RWPE2 (cell line): ENCODE measurements at regions not wholly inside any gene's neighbourhood (a gene's known extent, or its start where the extent isn't known, plus 50 kb on each side); places are given as distances from the start of the nearest gene placed in this dataset.

ENCODE experiments used
- ATAC-seq: fragments of 200-7000 bp; cut with Tn5 transposase; 3 replicates; pipeline ENCODE4 v1.9.1; 2021; ENCODE audit warnings: low read depth
- DNase-seq: peaks from one replicate; pipeline ENCODE4 v3.0.0-alpha.2; 2020; ENCODE audit warnings: low spot score
- H3K27ac ChIP-seq: fragments of 450-650 bp; 2 replicates; pipeline ENCODE4 v1.5.1; 2017; ENCODE audit warnings: mild to moderate bottlenecking; ENCODE audit not compliant: poor library complexity, severe bottlenecking
- H3K27me3 ChIP-seq: fragments of 250-450 bp; sonication (Bioruptor Pico); 2 replicates; pipeline ENCODE4 v1.5.1; 2021; ENCODE audit warnings: mild to moderate bottlenecking, moderate library complexity; ENCODE audit not compliant: insufficient read depth, poor library complexity, severe bottlenecking
- H3K36me3 ChIP-seq: fragments of 250-450 bp; sonication (Bioruptor Pico); 2 replicates; pipeline ENCODE4 v1.5.1; 2020; ENCODE audit warnings: low read depth, mild to moderate bottlenecking, moderate library complexity
- H3K4me1 ChIP-seq: fragments of 250-450 bp; sonication (Bioruptor Pico); 2 replicates; pipeline ENCODE4 v1.5.1; 2021; ENCODE audit warnings: mild to moderate bottlenecking, moderate library complexity; ENCODE audit not compliant: insufficient read depth, poor library complexity, severe bottlenecking
- H3K4me3 ChIP-seq: fragments of 250-450 bp; sonication (Bioruptor Pico); 2 replicates; pipeline ENCODE4 v1.5.1; 2021; ENCODE audit warnings: mild to moderate bottlenecking, moderate library complexity; ENCODE audit not compliant: severe bottlenecking
- H3K9me3 ChIP-seq: fragments of 250-450 bp; sonication (Bioruptor Pico); 2 replicates; pipeline ENCODE4 v1.5.1; 2021; ENCODE audit warnings: mild to moderate bottlenecking, moderate library complexity; ENCODE audit not compliant: severe bottlenecking
- TF ChIP-seq, protein P1 (sequence below): fragments of 450-650 bp; IDR thresholded peaks from one replicate; pipeline ENCODE4 v1.5.1; 2017; ENCODE audit warnings: mild to moderate bottlenecking, moderate library complexity; ENCODE audit not compliant: poor library complexity, severe bottlenecking

DNA sequence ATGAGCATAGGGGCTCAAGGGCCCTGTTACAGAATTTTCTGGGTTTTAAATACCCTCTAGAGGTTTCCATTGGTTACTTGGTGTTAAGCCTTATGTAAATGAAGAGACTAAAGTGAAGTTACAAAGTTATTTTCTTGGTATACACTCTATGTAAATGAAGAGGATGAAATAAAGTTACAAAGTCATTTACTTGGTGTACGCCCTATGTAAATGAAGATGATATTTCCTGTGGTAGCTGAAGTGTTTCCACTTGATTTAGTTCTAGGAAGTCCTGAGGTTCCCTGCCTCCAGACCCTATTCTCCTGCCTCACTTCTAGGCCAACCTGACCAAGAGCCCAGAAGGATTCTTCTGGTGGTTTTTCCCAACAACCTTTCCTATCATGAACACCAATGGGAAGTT is 126.1 kb downstream of the SPTSSA start:
- H3K36me3 ChIP-seq: no peaks in the 10 kb centered on the region
- no peak overlapping the region for H3K4me3 ChIP-seq
- ATAC-seq (no peak), DNase-seq (no peak)
- no peaks in the 10 kb centered on the region for H3K9me3 ChIP-seq
- peaks cover 11% of the 10 kb centered on the region for H3K4me1 ChIP-seq
- no peak overlapping the region for H3K27ac ChIP-seq
- TF ChIP-seq, protein P1, sequence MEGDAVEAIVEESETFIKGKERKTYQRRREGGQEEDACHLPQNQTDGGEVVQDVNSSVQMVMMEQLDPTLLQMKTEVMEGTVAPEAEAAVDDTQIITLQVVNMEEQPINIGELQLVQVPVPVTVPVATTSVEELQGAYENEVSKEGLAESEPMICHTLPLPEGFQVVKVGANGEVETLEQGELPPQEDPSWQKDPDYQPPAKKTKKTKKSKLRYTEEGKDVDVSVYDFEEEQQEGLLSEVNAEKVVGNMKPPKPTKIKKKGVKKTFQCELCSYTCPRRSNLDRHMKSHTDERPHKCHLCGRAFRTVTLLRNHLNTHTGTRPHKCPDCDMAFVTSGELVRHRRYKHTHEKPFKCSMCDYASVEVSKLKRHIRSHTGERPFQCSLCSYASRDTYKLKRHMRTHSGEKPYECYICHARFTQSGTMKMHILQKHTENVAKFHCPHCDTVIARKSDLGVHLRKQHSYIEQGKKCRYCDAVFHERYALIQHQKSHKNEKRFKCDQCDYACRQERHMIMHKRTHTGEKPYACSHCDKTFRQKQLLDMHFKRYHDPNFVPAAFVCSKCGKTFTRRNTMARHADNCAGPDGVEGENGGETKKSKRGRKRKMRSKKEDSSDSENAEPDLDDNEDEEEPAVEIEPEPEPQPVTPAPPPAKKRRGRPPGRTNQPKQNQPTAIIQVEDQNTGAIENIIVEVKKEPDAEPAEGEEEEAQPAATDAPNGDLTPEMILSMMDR: no peak
- H3K27me3 ChIP-seq: no peaks in the 10 kb centered on the region

GRCh38 chr14:34334329-34334728 is 127.7 kb downstream of the SPTSSA start:
- Histone ChIP-seq H3K27me3 (no peaks in the 10 kb centered on the region), H3K4me3 (no peak overlapping the region), H3K9me3 (no peaks in the 10 kb centered on the region), H3K4me1 (peaks cover 11% of the 10 kb centered on the region), H3K27ac (no peak overlapping the region), H3K36me3 (no peaks in the 10 kb centered on the region)
- no peak for DNase-seq
- TF ChIP-seq, protein P1: no peak
- ATAC-seq: no peak

DNA sequence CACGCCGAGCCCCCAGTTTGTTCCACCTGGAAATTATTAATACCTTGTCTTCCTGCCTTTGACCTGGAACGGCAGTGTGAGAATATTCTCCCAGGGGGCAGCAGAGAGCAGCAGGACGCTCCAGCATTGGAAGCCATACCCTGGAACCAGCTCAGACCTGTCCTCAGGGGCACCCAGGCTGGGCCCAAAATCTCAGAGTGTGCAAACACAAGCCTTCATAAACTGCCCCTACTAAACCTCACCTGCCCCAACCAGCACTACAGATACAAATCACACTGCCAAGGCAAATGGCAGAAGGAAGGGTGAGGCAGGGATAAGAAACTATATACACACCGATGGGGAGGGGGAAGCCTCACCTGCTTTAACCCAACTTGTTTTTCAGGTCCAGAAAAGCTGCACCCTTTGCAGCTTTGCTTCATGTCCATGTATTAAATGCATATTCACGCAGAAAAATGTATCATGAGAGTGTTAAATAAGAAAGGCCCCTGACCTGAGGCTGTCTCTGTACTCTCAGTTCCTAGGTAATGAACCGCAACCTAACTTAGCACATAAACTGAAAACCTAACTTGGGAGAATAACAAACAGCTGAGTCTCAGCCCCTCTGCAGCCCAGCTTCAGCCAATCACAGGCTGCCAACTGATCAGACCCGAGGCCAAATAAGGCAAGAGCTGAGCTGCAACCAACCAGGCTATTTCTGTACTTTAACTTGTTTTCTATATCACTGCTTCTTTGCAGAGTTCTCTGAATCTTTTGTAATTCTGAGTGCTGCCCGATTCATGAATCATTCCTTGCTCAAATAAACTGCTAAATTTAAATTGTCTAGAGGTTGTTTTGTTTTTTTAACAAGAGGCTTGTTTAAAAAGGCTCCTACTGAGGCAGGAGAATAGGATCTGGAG is 130.1 kb downstream of the SPTSSA start:
- peak overlapping the region; percentile 13 for H3K27ac ChIP-seq
- H3K4me3 ChIP-seq: no peak overlapping the region
- no peaks in the 10 kb centered on the region for H3K36me3 ChIP-seq
- TF ChIP-seq, protein P1: peak; percentile 98
- no peaks in the 10 kb centered on the region for H3K27me3 ChIP-seq
- peaks cover 11% of the 10 kb centered on the region for H3K4me1 ChIP-seq
- DNase-seq: peak; percentile 71
- peak; percentile 90 for ATAC-seq
- no peaks in the 10 kb centered on the region for H3K9me3 ChIP-seq

DNA sequence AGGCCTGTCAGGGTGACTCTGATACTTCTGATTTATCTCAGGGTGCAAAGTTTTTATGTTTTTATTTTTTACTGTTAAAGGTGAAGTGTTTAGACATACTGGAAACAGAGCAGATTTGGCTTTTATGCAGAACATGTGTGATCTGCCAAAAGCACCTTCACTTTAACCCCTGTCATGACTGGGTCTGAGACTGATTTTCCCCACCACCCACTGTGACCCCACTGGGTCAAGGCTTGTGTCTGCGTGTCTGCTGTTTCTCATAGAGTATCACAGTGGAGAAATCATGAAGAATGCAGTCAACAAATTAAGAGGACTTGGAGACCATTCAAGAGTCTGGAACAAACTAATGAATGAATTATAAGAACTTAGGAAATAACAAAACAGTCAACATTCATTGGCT is 131.2 kb downstream of the SPTSSA start:
- ATAC-seq (no peak), DNase-seq (no peak)
- no peaks in the 10 kb centered on the region for H3K36me3 ChIP-seq
- H3K9me3 ChIP-seq: no peaks in the 10 kb centered on the region
- no peak overlapping the region for H3K4me3 ChIP-seq
- H3K4me1 ChIP-seq: peaks cover 11% of the 10 kb centered on the region
- no peaks in the 10 kb centered on the region for H3K27me3 ChIP-seq
- TF ChIP-seq, protein P1: no peak
- H3K27ac ChIP-seq: no peak overlapping the region

DNA sequence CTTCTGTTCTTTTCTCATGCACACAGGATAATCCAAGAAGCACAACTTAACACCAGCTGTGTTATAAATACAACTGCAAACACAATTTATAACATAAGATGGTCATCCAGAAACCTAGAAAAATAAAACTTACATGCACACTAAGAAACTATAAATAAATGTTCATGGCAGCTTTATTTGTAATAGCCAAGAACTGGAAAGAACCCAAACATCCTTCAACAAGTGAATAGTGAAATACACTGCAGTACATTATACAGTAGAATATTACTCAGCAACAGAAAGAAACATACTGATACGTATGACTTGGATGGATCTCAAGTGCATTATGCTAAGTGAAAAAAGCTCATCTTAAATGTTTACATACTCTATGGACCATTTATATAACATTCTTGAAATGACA is 132.7 kb downstream of the SPTSSA start:
- TF ChIP-seq, protein P1: no peak
- H3K27me3 ChIP-seq: no peaks in the 10 kb centered on the region
- no peak overlapping the region for H3K4me3 ChIP-seq
- H3K36me3 ChIP-seq: no peaks in the 10 kb centered on the region
- no peak for ATAC-seq
- no peak overlapping the region for H3K27ac ChIP-seq
- peaks cover 11% of the 10 kb centered on the region for H3K4me1 ChIP-seq
- no peak for DNase-seq
- H3K9me3 ChIP-seq: no peaks in the 10 kb centered on the region
